ENCODE measurements at regions not wholly inside any gene's neighbourhood (a gene's known extent, or its start where the extent isn't known, plus 50 kb on each side); places are given as distances from the start of the nearest gene placed in this dataset.

DNA sequence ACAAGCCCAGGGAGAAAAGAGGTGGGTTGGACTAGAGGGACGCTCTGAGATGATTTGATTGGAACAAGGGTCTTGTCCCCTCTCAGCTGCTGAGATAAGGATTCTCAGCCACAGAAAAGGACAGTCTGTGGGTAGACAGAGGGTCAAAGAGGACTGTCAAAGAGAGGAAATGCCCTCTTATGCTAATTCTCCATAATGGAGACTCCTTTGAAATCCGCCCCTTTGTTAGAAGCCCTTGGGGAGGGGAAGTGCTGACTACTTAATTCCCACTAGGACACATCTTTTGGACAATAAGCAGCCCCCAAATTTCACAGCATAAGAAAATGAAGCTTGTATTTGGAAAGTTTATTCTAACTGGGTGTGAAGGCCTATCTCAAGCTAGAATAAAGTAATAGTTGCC lies 176.6 kb downstream of the KTN1 start:
- no peaks in the 10 kb centered on the region for H3K4me1 Mint-ChIP-seq
- CTCF ChIA-PET = no interaction called here
- no peak overlapping the region for H3K4me3 Mint-ChIP-seq
- intact Hi-C loops (cut with micrococcal nuclease) = no loop called here
- peaks cover under 1% of the 10 kb centered on the region for H3K27me3 Mint-ChIP-seq
- no peaks in the 10 kb centered on the region for H3K9me3 Mint-ChIP-seq
- POLR2A ChIA-PET = no interaction called here
- H3K27ac Mint-ChIP-seq = no peak overlapping the region
- H3K36me3 Mint-ChIP-seq (ENCODE audit: low read depth) = no peaks in the 10 kb centered on the region
- no peak for ATAC-seq (ENCODE audit: low read depth)
- DNase-seq = no peak
- TF ChIP-seq, protein P1, sequence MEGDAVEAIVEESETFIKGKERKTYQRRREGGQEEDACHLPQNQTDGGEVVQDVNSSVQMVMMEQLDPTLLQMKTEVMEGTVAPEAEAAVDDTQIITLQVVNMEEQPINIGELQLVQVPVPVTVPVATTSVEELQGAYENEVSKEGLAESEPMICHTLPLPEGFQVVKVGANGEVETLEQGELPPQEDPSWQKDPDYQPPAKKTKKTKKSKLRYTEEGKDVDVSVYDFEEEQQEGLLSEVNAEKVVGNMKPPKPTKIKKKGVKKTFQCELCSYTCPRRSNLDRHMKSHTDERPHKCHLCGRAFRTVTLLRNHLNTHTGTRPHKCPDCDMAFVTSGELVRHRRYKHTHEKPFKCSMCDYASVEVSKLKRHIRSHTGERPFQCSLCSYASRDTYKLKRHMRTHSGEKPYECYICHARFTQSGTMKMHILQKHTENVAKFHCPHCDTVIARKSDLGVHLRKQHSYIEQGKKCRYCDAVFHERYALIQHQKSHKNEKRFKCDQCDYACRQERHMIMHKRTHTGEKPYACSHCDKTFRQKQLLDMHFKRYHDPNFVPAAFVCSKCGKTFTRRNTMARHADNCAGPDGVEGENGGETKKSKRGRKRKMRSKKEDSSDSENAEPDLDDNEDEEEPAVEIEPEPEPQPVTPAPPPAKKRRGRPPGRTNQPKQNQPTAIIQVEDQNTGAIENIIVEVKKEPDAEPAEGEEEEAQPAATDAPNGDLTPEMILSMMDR (IDR thresholded peaks at IDR 0.05) = no peak

DNA sequence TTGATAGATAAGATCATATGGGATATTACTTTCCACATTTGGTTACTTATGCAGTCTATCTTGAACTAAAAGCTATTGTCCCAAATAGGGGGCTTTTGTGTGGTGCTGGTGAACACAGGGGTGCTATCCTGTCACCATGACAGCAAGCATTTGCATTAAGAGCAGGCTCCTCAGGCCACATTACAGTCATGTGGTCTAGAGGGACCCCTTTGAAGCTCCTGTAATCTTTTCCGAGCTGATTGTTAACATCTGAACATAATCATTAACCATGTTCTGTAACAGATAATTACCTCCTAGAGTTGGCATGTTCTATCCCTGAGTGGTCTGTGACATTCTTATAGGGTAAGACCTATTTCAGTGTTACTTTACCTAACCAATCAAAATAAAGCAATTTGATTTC lies 178.8 kb downstream of the KTN1 start:
- TF ChIP-seq, protein P1 (IDR thresholded peaks at IDR 0.05) = no peak
- DNase-seq (no peak), ATAC-seq (ENCODE audit: low read depth) (no peak)
- CTCF ChIA-PET = no interaction called here
- no peaks in the 10 kb centered on the region for H3K9me3 Mint-ChIP-seq
- H3K4me1 Mint-ChIP-seq = no peaks in the 10 kb centered on the region
- POLR2A ChIA-PET = no interaction called here
- peaks cover 11% of the 10 kb centered on the region for H3K27me3 Mint-ChIP-seq
- H3K36me3 Mint-ChIP-seq (ENCODE audit: low read depth) = no peaks in the 10 kb centered on the region
- no peak overlapping the region for H3K27ac Mint-ChIP-seq
- no peak overlapping the region for H3K4me3 Mint-ChIP-seq
- intact Hi-C loops (cut with micrococcal nuclease) = no loop called here

DNA sequence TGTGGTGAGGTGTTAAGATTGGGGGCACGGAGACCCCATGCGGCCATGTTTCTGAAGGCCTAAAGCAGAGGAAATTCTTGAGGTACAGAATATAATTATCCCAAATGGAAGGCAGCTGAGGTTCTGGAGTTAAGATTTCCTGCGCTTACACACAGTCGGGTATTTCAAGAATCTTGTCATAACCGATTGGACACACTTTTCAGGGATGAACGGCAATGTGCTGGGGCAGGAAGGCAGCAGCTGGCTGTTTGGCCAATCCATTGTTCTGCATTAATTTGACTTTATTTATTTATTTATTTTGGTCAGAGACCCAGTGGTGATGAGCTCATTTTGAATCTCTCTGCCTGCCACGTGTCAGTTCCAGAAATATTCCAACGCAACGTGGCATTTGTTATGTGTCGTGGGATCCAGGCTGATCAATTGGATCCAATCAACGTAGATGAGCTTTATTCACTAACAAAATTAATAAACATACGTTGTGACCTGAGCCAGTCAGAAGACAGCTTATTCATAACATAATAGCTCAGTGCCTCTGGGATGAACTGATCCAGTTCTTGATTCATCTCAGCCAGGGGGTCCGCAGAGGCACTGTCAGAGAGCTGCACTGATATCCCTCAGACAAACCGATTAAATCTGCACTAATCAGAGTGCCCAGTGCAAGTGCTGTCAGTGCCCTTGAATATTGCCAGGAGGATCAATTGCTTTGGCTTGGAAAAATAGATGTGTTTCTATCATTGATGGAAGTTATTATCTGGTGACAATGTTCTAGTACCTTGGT lies 181.0 kb downstream of the KTN1 start:
- CTCF ChIA-PET = no interaction called here
- TF ChIP-seq, protein P1 (IDR thresholded peaks at IDR 0.05) = no peak
- Mint-ChIP-seq H3K9me3 (no peaks in the 10 kb centered on the region), H3K4me1 (no peaks in the 10 kb centered on the region), H3K4me3 (no peak overlapping the region), H3K27ac (no peak overlapping the region), H3K27me3 (peaks cover 11% of the 10 kb centered on the region), H3K36me3 (ENCODE audit: low read depth) (no peaks in the 10 kb centered on the region)
- no peak for ATAC-seq (ENCODE audit: low read depth)
- POLR2A ChIA-PET = no interaction called here
- no peak for DNase-seq
- intact Hi-C loops (cut with micrococcal nuclease) = no loop called here

DNA sequence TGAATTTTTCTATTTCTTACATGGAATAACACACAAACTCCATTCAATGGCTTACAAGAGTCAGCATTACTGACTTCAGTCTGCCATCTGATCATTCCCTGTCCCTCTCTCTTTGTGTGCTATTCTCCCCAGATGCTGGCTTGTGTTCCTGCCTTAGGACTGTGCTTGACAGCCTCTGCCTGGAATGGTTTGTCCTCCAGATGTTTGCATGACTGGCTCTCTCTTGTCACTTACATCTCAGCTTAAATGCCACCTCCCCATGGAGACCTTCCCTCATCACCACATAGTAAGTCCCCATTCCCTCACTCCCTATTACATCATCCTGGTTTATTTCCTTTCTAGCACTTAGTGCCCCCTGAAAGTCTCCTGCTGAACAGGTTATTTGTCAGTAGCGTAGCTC lies 181.6 kb downstream of the KTN1 start:
- POLR2A ChIA-PET = no interaction called here
- no peaks in the 10 kb centered on the region for H3K36me3 Mint-ChIP-seq (ENCODE audit: low read depth)
- TF ChIP-seq, protein P1 (IDR thresholded peaks at IDR 0.05) = no peak

DNA sequence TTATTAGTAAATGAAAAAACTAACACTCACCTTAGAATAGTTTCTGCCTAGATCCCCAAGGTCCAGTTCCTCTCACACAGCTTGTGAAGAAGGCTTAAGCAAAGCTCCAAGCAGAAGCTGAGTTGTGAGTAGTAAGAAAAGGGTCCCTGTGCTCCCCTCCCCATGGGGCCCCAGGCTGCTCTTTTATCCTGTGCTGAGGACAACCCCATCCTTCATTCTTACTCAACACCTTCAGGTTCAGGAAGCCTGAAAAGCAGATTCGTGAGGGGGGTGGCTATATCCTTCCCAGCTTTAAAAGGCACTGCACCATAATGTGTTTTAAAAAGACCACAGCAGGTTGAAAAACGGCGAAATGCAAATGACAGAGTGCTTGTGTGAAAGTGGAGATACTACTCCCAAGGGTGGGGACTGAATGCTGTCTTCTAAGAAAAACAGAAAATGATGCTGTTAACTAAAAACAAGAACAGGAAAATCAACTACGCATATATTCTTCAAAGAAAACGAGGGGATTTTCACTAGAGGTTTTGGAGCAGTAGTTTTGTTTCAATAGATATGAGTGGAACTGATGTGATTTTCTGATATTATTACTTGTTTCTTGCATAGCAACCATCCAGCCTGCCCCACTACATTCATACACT lies 182.7 kb downstream of the KTN1 start:
- DNase-seq (no peak), ATAC-seq (ENCODE audit: low read depth) (no peak)
- Mint-ChIP-seq H3K27ac (no peak overlapping the region), H3K4me1 (no peaks in the 10 kb centered on the region), H3K36me3 (ENCODE audit: low read depth) (no peaks in the 10 kb centered on the region), H3K9me3 (no peaks in the 10 kb centered on the region), H3K27me3 (peaks cover 12% of the 10 kb centered on the region), H3K4me3 (no peak overlapping the region)
- ChIA-PET CTCF (no interaction called here), POLR2A (no interaction called here)
- intact Hi-C loops (cut with micrococcal nuclease) = no loop called here
- TF ChIP-seq, protein P1 (IDR thresholded peaks at IDR 0.05) = no peak

More for the DNA sequence above, 181.6 kb downstream of the KTN1 start:
- H3K27ac Mint-ChIP-seq = no peak overlapping the region
- CTCF ChIA-PET = no interaction called here
- no peak overlapping the region for H3K4me3 Mint-ChIP-seq
- ATAC-seq (ENCODE audit: low read depth) (no peak), DNase-seq (no peak)
- no peaks in the 10 kb centered on the region for H3K4me1 Mint-ChIP-seq
- intact Hi-C loops (cut with micrococcal nuclease) = no loop called here
- H3K27me3 Mint-ChIP-seq = peaks cover 12% of the 10 kb centered on the region
- no peaks in the 10 kb centered on the region for H3K9me3 Mint-ChIP-seq

All from activated B cell treated with CpG ODN at 0.5 μM for 24 hours (primary cell).